ENCODE measurements at regions not wholly inside any gene's neighbourhood (a gene's known extent, or its start where the extent isn't known, plus 50 kb on each side); places are given as distances from the start of the nearest gene placed in this dataset.

DNA sequence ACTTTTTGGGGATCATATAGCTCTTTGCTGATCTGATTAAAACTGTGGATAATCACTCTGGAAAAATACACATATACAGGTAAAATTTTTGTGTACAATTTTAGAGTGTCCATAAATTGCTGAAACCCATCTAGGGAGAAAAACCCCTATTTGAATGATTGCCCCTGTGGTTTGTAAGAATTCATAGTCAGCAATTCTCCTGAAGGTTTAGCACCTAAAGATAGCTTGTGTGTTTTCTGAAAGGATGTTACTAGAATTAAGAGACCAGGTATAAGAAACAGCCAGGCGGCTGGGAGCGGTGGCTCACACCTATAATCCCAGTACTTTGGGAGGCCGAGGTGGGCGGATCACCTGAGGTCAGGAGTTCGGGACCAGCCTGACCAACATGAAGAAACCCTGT, 106.8 kb upstream of the RAP2B start:
- TF ChIP-seq, protein P1, sequence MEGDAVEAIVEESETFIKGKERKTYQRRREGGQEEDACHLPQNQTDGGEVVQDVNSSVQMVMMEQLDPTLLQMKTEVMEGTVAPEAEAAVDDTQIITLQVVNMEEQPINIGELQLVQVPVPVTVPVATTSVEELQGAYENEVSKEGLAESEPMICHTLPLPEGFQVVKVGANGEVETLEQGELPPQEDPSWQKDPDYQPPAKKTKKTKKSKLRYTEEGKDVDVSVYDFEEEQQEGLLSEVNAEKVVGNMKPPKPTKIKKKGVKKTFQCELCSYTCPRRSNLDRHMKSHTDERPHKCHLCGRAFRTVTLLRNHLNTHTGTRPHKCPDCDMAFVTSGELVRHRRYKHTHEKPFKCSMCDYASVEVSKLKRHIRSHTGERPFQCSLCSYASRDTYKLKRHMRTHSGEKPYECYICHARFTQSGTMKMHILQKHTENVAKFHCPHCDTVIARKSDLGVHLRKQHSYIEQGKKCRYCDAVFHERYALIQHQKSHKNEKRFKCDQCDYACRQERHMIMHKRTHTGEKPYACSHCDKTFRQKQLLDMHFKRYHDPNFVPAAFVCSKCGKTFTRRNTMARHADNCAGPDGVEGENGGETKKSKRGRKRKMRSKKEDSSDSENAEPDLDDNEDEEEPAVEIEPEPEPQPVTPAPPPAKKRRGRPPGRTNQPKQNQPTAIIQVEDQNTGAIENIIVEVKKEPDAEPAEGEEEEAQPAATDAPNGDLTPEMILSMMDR (conservative IDR thresholded peaks at IDR 0.05; ENCODE audit: low read length): no peak
- TF ChIP-seq EZH2phosphoT487 (IDR thresholded peaks at IDR 0.05; ENCODE audit: borderline replicate concordance, low read depth, low read length): no peak

All from OCI-LY7 (cell line).